GM23338 (cell line): ENCODE measurements at regions not wholly inside any gene's neighbourhood (a gene's known extent, or its start where the extent isn't known, plus 50 kb on each side); places are given as distances from the start of the nearest gene placed in this dataset.

ENCODE experiments used
- CTCF ChIP-seq, 2 experiments: fragments of 200-600 bp in 1 of 2; sonication (generic) in 1 of 2; conservative IDR thresholded peaks; 2 replicates each; pipeline versions ENCODE4 v1.5.1 to v1.6.1; 2016 to 2017; ENCODE audit warnings: antibody characterized with exemption in 2 of 2, low read depth in 2 of 2, mild to moderate bottlenecking in 2 of 2, moderate library complexity in 1 of 2
- EZH2 ChIP-seq: fragments of 200-600 bp; sonication (generic); IDR thresholded peaks from one replicate; pipeline ENCODE4 v1.8.0; 2017; ENCODE audit warnings: antibody characterized with exemption, mild to moderate bottlenecking, low read depth; ENCODE audit not compliant: unreplicated experiment
- EZH2phosphoT487 ChIP-seq: fragments of 200-600 bp; sonication (generic); IDR thresholded peaks from one replicate; pipeline ENCODE4 v1.8.1; 2018; ENCODE audit warnings: antibody characterized with exemption; ENCODE audit not compliant: unreplicated experiment
- JUNB ChIP-seq: IDR thresholded peaks from one replicate; pipeline ENCODE4 v1.6.1; 2016; ENCODE audit warnings: antibody characterized with exemption; ENCODE audit not compliant: unreplicated experiment
- POLR2AphosphoS5 ChIP-seq: IDR thresholded peaks from 2 replicates; pipeline ENCODE4 v1.6.1; 2016; ENCODE audit warnings: antibody characterized with exemption, low read depth

- TF ChIP-seq EZH2 (no peak), POLR2AphosphoS5 (no peak), EZH2phosphoT487 (no peak), CTCF (conservative IDR thresholded peaks at IDR 0.05; ENCODE audit: low read depth in 2 of 2) (no peak), JUNB (no peak)
Observed at GRCh38 chr21:14842601-14843000, 222.2 kb downstream of the NRIP1 start.
